ENCODE measurements at regions not wholly inside any gene's neighbourhood (a gene's known extent, or its start where the extent isn't known, plus 50 kb on each side); places are given as distances from the start of the nearest gene placed in this dataset.

GRCh38 chr7:15914611-15915010 lies 228.1 kb upstream of the MEOX2 start:
- H3K9me3 Mint-ChIP-seq = peaks cover 5% of the 10 kb centered on the region
- DNase-seq = no peak
- no peaks in the 10 kb centered on the region for H3K27me3 Mint-ChIP-seq
- no peaks in the 10 kb centered on the region for H3K36me3 Mint-ChIP-seq (ENCODE audit: low read depth)
- POLR2A ChIA-PET = no interaction called here
- CTCF ChIA-PET = no interaction called here
- H3K4me3 Mint-ChIP-seq = no peak overlapping the region
- H3K4me1 Mint-ChIP-seq = no peaks in the 10 kb centered on the region
- H3K27ac Mint-ChIP-seq = no peak overlapping the region

GRCh38 chr7:15906436-15906835 lies 220.0 kb upstream of the MEOX2 start:
- ChIA-PET POLR2A (no interaction called here), CTCF (no interaction called here)
- peaks cover 6% of the 10 kb centered on the region for H3K9me3 Mint-ChIP-seq
- H3K4me3 Mint-ChIP-seq = no peak overlapping the region
- no peaks in the 10 kb centered on the region for H3K36me3 Mint-ChIP-seq (ENCODE audit: low read depth)
- H3K27ac Mint-ChIP-seq = no peak overlapping the region
- DNase-seq = no peak
- H3K4me1 Mint-ChIP-seq = no peaks in the 10 kb centered on the region
- no peaks in the 10 kb centered on the region for H3K27me3 Mint-ChIP-seq

DNA sequence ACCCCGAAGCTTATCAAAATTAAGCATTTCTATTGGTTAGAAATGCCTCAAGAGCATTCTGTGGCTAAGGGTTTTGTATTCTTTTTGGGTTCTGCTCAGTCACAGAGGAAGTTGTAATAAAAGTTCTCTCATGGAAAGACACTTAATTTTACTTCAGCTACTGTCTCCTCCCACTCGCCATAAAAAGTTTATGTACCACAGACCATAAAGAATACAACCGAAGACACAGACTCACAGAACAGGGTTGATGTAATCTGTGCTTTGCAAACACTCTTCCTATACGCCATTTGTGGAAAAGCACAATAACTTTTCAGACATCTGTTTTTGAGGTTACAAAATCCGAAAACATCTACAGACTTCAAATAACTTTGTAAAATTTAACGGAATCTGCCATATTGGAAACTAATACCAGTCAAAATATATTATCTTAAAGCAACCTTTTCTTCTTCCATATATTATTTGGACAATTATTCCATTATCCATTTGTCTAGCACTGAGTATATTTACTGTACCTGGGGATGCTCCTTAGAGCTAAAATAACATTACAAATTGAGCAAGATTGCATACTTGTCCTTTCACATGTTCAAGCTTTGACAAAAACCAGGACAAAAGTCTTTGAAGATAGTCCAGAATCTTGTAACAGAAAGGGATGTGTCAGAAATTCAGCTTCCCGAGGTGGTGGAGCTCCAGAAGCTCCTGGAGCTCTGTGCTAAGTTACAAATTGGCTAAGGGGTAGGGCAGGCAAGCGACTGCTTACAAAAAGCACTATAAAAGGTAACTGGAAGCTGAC lies 219.0 kb upstream of the MEOX2 start:
- ChIA-PET POLR2A (no interaction called here), CTCF (no interaction called here)
- Mint-ChIP-seq H3K27ac (no peak overlapping the region), H3K9me3 (peaks cover 6% of the 10 kb centered on the region), H3K4me1 (no peaks in the 10 kb centered on the region), H3K27me3 (no peaks in the 10 kb centered on the region), H3K4me3 (no peak overlapping the region), H3K36me3 (ENCODE audit: low read depth) (no peaks in the 10 kb centered on the region)
- DNase-seq = no peak

- Mint-ChIP-seq H3K4me3 (no peak overlapping the region), H3K4me1 (no peaks in the 10 kb centered on the region), H3K27me3 (no peaks in the 10 kb centered on the region), H3K9me3 (no peaks in the 10 kb centered on the region), H3K27ac (no peak overlapping the region), H3K36me3 (ENCODE audit: low read depth) (no peaks in the 10 kb centered on the region)
- ChIA-PET CTCF (no interaction called here), POLR2A (no interaction called here)
- DNase-seq = no peak
These were observed 204.8 kb upstream of the MEOX2 start for GRCh38 chr7:15891151-15891881.

DNA sequence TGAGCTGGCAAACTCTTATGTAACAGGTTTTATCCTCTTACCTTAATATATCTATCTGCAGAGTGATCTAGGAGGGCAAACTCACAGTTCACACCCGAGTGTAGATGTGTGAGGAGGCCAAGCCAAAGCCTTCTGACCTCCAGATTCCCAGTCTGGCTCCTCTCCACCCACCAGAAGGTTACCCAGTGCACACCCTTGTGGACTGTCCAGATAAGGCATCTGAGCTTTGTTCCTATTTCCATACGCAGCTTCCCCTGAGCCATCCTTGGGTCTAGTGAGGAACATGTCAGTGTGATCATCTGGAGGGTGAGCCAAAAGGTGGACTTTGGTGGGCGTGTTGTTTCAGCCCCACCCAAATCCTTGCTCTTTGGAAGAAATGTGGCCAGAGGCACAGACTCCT lies 203.0 kb upstream of the MEOX2 start:
- no peaks in the 10 kb centered on the region for H3K36me3 Mint-ChIP-seq (ENCODE audit: low read depth)
- H3K4me1 Mint-ChIP-seq = no peaks in the 10 kb centered on the region
- ChIA-PET POLR2A (no interaction called here), CTCF (no interaction called here)
- no peak overlapping the region for H3K4me3 Mint-ChIP-seq
- no peak for DNase-seq
- no peak overlapping the region for H3K27ac Mint-ChIP-seq
- H3K9me3 Mint-ChIP-seq = no peaks in the 10 kb centered on the region
- no peaks in the 10 kb centered on the region for H3K27me3 Mint-ChIP-seq

GRCh38 chr7:15888090-15888489 lies 201.6 kb upstream of the MEOX2 start:
- ChIA-PET POLR2A (no interaction called here), CTCF (no interaction called here)
- Mint-ChIP-seq H3K4me3 (no peak overlapping the region), H3K27me3 (no peaks in the 10 kb centered on the region), H3K9me3 (no peaks in the 10 kb centered on the region), H3K27ac (no peak overlapping the region), H3K4me1 (no peaks in the 10 kb centered on the region), H3K36me3 (ENCODE audit: low read depth) (no peaks in the 10 kb centered on the region)
- DNase-seq = no peak

GRCh38 chr7:15886626-15887025 lies 200.1 kb upstream of the MEOX2 start:
- H3K27me3 Mint-ChIP-seq = no peaks in the 10 kb centered on the region
- H3K9me3 Mint-ChIP-seq = peaks cover 3% of the 10 kb centered on the region
- CTCF ChIA-PET = no interaction called here
- DNase-seq = no peak
- no peaks in the 10 kb centered on the region for H3K36me3 Mint-ChIP-seq (ENCODE audit: low read depth)
- POLR2A ChIA-PET = no interaction called here
- no peak overlapping the region for H3K27ac Mint-ChIP-seq
- H3K4me3 Mint-ChIP-seq = no peak overlapping the region
- H3K4me1 Mint-ChIP-seq = no peaks in the 10 kb centered on the region

- POLR2A ChIA-PET = no interaction called here
- peaks cover 4% of the 10 kb centered on the region for H3K9me3 Mint-ChIP-seq
- H3K36me3 Mint-ChIP-seq (ENCODE audit: low read depth) = no peaks in the 10 kb centered on the region
- no peak overlapping the region for H3K4me3 Mint-ChIP-seq
- H3K27me3 Mint-ChIP-seq = no peaks in the 10 kb centered on the region
- DNase-seq = no peak
- CTCF ChIA-PET = no interaction called here
- no peaks in the 10 kb centered on the region for H3K4me1 Mint-ChIP-seq
- no peak overlapping the region for H3K27ac Mint-ChIP-seq
These were observed 199.2 kb upstream of the MEOX2 start for GRCh38 chr7:15885678-15886077.

- Mint-ChIP-seq H3K4me1 (no peaks in the 10 kb centered on the region), H3K9me3 (peaks cover 3% of the 10 kb centered on the region), H3K36me3 (ENCODE audit: low read depth) (no peaks in the 10 kb centered on the region), H3K27ac (no peak overlapping the region), H3K4me3 (no peak overlapping the region), H3K27me3 (no peaks in the 10 kb centered on the region)
- ChIA-PET POLR2A (no interaction called here), CTCF (no interaction called here)
- DNase-seq = no peak
These were observed 188.3 kb upstream of the MEOX2 start for GRCh38 chr7:15874774-15875173.

- Mint-ChIP-seq H3K4me1 (no peaks in the 10 kb centered on the region), H3K4me3 (no peak overlapping the region), H3K9me3 (no peaks in the 10 kb centered on the region), H3K36me3 (ENCODE audit: low read depth) (no peaks in the 10 kb centered on the region), H3K27ac (no peak overlapping the region), H3K27me3 (no peaks in the 10 kb centered on the region)
- CTCF ChIA-PET = no interaction called here
- POLR2A ChIA-PET = no interaction called here
- no peak for DNase-seq
These were observed 183.9 kb upstream of the MEOX2 start for GRCh38 chr7:15870347-15870746.

DNA sequence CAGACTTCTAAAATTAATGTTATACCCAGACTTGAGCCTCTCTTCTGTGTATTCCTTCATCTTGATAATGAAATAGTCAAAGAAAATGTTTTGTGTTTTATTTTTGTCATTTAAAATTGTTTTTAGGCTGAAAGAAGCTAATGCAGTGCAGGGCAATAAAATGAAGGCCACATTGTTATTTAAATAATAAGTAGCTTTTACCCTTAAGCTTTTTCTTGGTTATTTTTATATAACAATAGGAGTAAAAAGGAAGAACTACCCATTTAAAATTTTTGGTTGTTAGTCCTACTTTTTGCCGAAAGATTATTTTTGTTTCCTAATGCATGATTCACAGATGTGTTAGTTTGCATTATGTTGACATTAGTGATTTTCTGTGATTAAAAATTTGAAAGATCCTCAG lies 181.0 kb upstream of the MEOX2 start:
- H3K36me3 Mint-ChIP-seq (ENCODE audit: low read depth) = no peaks in the 10 kb centered on the region
- H3K4me3 Mint-ChIP-seq = no peak overlapping the region
- DNase-seq = no peak
- H3K4me1 Mint-ChIP-seq = no peaks in the 10 kb centered on the region
- CTCF ChIA-PET = no interaction called here
- peaks cover 4% of the 10 kb centered on the region for H3K9me3 Mint-ChIP-seq
- no peaks in the 10 kb centered on the region for H3K27me3 Mint-ChIP-seq
- POLR2A ChIA-PET = no interaction called here
- no peak overlapping the region for H3K27ac Mint-ChIP-seq

DNA sequence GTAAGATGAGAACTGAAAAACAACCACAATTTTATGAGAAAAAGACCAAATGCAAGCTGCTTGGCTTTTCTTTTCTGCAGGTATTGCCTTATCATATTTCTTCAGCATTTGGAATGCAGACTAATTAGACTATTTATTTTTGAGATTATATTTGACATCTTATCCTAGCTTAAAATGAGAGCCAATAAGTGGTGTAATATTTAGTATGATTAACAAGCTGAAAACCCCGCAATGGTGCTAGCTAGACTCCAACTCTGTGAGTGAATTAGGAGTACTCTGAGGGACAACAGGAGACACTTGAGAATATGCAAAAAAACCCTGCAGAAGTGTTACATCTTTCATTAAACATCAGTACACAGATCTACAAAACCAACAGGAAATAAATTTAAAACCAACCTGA lies 180.3 kb upstream of the MEOX2 start:
- DNase-seq = no peak
- H3K27me3 Mint-ChIP-seq = no peaks in the 10 kb centered on the region
- no peak overlapping the region for H3K27ac Mint-ChIP-seq
- H3K36me3 Mint-ChIP-seq (ENCODE audit: low read depth) = no peaks in the 10 kb centered on the region
- POLR2A ChIA-PET = no interaction called here
- CTCF ChIA-PET = no interaction called here
- H3K9me3 Mint-ChIP-seq = peaks cover 4% of the 10 kb centered on the region
- no peak overlapping the region for H3K4me3 Mint-ChIP-seq
- H3K4me1 Mint-ChIP-seq = no peaks in the 10 kb centered on the region

DNA sequence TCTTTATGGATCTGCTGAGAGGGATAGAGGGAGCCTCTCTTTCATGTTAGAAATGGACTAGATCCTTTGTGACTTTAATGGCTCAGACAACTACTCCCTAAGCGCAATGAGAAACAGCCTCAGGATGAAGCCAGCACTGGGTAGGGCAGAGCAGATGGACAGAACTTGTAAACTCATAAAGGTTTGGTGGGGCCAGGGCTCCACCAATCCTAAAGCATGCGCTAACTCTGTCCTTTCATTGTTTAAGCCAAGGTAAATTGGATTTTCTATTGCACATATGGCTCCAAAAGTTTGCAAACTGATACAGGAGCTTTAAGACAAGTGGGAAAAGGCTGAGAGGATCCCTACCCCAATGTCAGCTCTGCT lies 178.1 kb upstream of the MEOX2 start:
- CTCF ChIA-PET = no interaction called here

GRCh38 chr7:15863951-15864625 lies 177.6 kb upstream of the MEOX2 start:
- Mint-ChIP-seq H3K27ac (no peak overlapping the region), H3K4me3 (no peak overlapping the region), H3K36me3 (ENCODE audit: low read depth) (no peaks in the 10 kb centered on the region), H3K9me3 (peaks cover 4% of the 10 kb centered on the region), H3K4me1 (no peaks in the 10 kb centered on the region), H3K27me3 (no peaks in the 10 kb centered on the region)
- ChIA-PET CTCF (no interaction called here), POLR2A (no interaction called here)
- no peak for DNase-seq

More for the DNA sequence above, 178.1 kb upstream of the MEOX2 start:
- no peak for DNase-seq
- Mint-ChIP-seq H3K4me1 (no peaks in the 10 kb centered on the region), H3K9me3 (peaks cover 4% of the 10 kb centered on the region), H3K4me3 (no peak overlapping the region), H3K27ac (no peak overlapping the region), H3K27me3 (no peaks in the 10 kb centered on the region), H3K36me3 (ENCODE audit: low read depth) (no peaks in the 10 kb centered on the region)
- POLR2A ChIA-PET = no interaction called here

Data from activated CD4-positive, alpha-beta memory T cell treated with anti-CD3 and anti-CD28 coated beads, Interleukin-2, amount 10 ng/mL, durations not matched to agents 7 days and 5 days (primary cell).